Liver (tissue), 3 donors: ENCODE measurements at regions not wholly inside any gene's neighbourhood (a gene's known extent, or its start where the extent isn't known, plus 50 kb on each side); places are given as distances from the start of the nearest gene placed in this dataset.

ENCODE experiments used
- RAD21 ChIP-seq, 2 donors: IDR thresholded peaks; 2 replicates each; pipeline ENCODE4 v1.6.1; 2016; ENCODE audit warnings: antibody characterized with exemption in 2 of 2, mild to moderate bottlenecking in 2 of 2
- SP1 ChIP-seq: IDR thresholded peaks from 2 replicates; pipeline ENCODE4 v1.6.1; 2018; ENCODE audit warnings: antibody characterized with exemption, mild to moderate bottlenecking
- TF ChIP-seq, protein P1 (sequence below): fragments of 150-350 bp; IDR thresholded peaks from 2 replicates; pipeline ENCODE4 v1.5.1; 2017; ENCODE audit warnings: improper control_type of control experiment, low read depth, low read length; ENCODE audit not compliant: missing input control
- TF ChIP-seq, protein P2 (sequence below): IDR thresholded peaks from 2 replicates; pipeline ENCODE4 v1.6.1; 2016; ENCODE audit warnings: antibody characterized with exemption, mild to moderate bottlenecking
- donor health status: healthy.
- donor health status: healthy.

DNA sequence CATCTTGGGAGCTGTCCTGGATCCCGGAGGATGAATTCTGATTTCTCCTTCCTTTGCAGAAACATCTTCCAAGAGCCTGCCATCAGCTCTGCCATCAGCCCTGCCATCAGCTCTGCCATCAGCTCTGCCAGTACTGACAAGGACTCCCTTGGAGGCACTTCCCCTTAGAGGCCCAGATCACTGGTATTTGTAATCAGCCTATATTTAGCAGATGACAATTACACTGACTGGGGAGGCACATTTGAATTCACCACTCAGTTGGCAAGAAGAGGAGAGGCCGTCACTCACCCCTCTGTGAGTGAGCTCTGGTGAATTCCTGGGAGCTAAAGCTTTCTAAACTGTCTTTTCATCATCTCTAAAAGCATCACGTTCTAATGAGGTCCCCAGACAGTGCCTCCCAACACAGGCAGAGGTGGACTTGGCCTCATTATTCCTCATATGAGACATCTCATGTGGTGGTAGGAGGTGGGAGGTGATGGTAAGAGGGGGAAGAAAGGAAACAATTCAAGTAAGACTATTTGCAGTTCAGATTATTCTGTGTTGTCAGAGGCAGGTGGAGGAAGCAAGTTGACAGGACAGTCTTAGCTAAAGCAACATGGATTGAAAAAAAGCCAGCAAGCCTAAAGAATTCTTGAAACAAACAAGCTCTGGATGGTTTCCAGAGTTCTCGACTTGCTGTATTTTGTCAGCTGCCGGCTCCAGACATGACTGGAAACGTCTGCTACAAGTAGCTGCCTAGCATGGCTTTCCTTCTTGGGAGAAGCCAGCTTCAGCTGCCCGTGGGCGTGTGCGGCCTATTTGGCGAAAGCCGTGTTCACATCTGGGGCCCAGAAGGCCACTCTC is 771.7 kb downstream of the TBC1D22A start:
- TF ChIP-seq, protein P1, sequence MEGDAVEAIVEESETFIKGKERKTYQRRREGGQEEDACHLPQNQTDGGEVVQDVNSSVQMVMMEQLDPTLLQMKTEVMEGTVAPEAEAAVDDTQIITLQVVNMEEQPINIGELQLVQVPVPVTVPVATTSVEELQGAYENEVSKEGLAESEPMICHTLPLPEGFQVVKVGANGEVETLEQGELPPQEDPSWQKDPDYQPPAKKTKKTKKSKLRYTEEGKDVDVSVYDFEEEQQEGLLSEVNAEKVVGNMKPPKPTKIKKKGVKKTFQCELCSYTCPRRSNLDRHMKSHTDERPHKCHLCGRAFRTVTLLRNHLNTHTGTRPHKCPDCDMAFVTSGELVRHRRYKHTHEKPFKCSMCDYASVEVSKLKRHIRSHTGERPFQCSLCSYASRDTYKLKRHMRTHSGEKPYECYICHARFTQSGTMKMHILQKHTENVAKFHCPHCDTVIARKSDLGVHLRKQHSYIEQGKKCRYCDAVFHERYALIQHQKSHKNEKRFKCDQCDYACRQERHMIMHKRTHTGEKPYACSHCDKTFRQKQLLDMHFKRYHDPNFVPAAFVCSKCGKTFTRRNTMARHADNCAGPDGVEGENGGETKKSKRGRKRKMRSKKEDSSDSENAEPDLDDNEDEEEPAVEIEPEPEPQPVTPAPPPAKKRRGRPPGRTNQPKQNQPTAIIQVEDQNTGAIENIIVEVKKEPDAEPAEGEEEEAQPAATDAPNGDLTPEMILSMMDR = no peak
- TF ChIP-seq SP1 (no peak), RAD21 (IDR thresholded peaks at IDR 0.05) (no peak)
- TF ChIP-seq, protein P2, sequence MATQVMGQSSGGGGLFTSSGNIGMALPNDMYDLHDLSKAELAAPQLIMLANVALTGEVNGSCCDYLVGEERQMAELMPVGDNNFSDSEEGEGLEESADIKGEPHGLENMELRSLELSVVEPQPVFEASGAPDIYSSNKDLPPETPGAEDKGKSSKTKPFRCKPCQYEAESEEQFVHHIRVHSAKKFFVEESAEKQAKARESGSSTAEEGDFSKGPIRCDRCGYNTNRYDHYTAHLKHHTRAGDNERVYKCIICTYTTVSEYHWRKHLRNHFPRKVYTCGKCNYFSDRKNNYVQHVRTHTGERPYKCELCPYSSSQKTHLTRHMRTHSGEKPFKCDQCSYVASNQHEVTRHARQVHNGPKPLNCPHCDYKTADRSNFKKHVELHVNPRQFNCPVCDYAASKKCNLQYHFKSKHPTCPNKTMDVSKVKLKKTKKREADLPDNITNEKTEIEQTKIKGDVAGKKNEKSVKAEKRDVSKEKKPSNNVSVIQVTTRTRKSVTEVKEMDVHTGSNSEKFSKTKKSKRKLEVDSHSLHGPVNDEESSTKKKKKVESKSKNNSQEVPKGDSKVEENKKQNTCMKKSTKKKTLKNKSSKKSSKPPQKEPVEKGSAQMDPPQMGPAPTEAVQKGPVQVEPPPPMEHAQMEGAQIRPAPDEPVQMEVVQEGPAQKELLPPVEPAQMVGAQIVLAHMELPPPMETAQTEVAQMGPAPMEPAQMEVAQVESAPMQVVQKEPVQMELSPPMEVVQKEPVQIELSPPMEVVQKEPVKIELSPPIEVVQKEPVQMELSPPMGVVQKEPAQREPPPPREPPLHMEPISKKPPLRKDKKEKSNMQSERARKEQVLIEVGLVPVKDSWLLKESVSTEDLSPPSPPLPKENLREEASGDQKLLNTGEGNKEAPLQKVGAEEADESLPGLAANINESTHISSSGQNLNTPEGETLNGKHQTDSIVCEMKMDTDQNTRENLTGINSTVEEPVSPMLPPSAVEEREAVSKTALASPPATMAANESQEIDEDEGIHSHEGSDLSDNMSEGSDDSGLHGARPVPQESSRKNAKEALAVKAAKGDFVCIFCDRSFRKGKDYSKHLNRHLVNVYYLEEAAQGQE = no peak
